CD4-positive, alpha-beta T cell treated with Interleukin-15 for 1 hour (primary cell): ENCODE measurements at regions not wholly inside any gene's neighbourhood (a gene's known extent, or its start where the extent isn't known, plus 50 kb on each side); places are given as distances from the start of the nearest gene placed in this dataset.
"Not testable (repeated sequence)": the region's sequence is repeated elsewhere in the genome, so short reads cannot be mapped to it uniquely, and the experiment has no call there.

Experiments used
- DNase-seq: peaks from one replicate; pipeline ENCODE4 v3.0.0-alpha.2; 2020

DNA sequence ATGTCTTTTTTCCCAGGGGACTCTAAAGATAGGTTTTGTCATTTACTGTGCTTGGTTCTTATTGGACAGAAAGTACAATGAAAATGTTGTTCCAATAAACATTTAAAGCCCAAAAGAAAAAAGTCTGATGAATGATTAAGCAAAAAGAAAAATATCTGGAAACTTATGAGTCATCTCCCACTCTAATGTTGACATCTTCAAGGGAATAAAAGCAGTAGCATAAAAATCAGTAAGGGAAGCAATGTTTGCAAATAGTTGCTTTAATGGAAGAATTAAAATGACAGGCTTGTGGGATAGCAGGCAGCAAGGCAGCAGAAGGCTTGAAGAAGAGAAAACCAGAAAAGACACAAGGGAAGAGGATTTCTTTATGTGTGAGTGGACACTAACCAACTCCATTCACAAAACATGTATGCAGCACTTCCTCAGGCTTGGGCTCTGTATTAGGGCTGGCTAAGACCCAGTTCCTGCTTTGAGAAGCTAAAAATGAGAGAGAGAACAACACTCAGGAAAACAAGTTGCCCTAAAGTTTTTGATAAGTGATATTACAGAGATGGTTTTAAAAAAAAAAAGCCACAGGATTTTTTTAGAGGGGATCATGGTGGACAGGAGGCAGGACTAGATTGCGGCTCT is 263.2 kb upstream of the NT5E start:
- no peak for DNase-seq

DNA sequence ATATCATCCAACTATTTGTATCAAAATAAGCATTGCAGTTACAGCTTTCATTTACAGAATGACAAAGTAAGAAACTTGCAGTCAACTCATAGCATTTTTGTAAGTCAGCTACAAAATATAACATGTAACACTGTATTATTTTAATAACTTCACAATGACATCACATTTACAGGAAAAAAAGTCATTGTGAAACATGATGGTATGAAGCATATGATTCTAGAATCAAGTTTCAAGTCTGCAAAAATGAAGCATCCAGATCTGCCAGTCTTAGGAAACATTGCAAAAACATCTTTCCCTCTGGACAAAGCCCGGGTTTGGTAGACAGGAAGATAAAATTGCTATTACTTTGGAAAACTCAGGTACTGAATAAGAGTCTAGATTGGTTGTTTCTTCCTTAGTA is 263.9 kb upstream of the NT5E start:
- no peak for DNase-seq

DNA sequence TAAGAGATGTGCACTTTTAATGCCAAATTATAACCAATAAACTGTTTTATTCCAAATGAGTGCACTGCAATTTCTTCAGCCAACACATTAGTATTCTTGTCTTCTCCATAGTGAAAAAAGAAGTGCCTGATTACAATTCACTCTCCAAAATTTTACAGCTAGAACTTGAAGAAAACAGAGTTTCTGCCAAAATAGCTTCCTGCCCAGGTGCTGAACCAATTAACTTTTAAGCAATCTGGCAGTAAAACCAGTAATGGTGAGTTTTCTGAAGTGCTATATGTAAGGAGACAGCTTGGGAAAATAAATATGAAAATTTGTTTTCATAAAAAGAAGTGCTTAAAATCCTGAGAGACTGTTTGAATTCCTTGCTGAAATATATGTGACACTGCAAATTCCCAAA is 266.0 kb upstream of the NT5E start:
- no peak for DNase-seq

DNA sequence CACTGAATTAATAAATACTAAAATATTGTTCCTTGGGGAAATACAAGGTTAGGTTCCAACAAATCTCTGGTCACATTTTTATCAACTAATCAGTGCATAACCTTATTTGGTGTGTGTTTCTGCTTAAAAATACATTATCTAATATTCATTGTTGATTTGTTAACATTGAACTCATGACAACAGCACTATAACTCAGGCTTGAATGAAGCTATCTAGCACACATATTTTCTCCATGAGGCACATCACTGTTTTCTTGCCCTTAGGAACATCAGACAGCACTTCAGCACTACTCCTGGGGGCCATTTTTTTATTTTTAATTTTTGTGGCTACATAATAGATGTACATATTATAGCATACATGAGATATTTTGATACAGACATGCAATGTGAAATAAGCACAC is 277.2 kb upstream of the NT5E start:
- no peak for DNase-seq

DNA sequence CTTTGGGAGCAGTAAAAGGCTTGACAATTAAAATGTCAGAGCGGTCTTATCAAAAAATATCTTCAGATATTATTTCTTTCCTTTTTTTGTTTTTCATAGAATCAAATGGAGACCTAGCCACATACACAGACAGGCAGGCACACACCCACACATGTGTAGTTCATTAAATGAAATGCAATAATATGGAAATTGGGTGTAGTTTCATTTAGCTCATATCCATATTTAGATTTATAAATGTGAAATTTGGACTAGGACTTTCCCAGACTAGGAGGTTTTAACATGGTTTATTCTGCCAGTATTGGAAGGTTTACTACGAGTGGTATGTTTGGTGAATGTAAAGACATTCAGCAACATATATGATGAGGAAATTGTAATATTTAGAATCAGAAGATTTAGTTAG is 277.7 kb upstream of the NT5E start:
- no peak for DNase-seq

DNA sequence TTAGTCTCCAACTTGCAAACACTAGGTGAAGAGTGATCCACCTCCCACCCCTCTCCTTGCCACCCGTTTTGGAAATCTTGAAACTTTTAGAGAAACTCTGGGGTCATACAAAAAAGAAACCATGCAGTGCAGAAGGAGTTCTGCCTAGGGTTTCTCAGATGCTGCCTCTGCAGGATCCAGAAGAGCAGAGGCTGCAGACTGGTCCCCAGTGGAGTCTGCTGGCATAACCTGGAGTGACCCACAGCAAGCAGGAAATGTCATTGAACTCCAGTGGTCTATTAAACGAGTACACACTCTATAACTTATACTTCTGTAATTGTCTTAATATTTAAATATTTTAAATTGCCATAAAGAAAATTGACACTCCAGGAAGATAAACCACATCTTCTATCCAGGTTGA is 280.7 kb upstream of the NT5E start:
- no peak for DNase-seq

DNA sequence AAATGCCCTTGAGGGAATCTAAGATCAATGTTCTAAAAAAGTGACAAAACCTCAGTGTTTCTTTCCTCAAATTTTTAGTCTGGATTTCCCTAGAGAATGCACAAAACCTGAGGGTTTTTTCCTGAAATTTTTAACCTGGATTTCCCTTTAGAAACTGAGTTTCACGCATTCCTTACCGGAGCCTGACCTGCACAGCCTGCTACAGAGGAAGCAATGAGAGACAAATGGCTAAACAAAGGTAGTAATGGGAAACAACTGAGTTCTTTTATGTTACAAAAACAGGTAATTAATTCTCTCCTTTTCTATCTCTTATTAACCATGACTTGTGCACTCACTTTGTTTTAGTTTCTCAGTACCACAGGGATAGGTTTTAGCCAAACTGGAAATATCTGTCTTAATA is 281.7 kb upstream of the NT5E start:
- no peak for DNase-seq

DNA sequence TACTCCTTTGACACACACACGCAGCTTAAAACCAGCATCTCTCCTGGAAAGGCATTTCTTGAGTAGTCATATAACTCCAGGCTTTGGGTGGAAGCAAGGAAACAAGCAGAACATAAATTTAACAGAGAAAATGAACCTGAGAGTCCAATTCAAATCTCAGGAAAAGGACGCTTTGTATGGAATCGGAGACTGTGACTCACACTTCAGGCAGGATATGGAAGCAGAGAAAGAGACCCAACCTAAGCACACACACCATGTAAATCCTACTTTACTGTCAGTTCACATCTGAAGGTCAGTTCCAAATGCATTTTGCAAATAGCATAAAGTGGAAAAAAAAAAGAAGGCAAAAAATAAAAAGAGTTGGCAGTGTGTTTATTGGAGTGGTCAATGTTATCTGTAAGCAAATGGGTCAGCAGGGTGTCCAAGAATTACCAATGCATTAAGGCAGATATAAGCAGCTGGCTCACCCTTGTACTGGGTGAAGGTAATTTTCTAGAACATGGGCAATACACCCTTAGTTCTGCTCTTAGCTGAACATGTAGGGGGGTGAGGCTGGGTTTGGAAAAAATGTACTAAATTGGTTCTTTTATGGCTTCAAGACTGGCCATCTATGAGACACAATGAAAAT is 283.7 kb upstream of the NT5E start:
- no peak for DNase-seq

DNA sequence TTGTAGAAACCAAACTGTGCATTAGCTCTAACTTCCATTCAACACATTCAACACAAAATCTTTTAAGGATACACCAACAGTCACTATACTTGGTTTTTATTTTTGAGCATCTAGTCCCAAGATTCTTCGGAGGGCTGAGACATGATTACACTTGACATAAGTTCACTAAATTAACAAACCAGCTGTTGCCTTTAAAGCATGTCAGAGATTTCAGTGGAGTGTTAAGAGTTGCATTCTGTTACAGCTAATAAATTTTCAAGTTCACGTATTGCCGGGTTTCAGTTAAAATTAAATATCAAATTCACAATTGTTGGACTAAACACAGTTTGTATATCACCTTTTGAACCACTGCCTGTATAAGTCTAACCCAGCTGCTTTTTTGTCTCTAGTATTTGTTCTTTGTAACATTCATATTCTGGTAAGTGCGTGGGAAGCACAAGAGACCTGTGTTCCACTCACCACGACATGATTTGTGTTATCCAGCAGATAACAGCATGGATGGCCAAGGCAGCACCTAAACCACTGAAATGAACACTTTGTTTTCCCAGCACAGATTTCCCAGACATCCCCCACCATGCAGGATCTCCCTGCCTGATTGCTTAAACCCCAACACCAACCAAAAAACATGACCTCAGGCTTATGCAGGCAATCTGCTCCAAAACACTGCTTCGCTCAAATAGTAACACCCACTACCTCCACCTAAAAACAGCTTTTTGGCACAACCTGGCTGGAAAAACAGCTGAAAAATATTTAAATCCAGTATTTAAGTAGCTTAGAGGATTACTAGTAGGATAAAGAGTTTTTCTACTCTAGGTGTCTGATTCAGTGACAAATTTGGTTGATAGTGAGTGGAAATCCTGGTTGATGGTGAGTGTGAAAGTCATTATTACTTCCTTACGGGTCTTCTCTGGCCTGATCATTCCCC is 286.5 kb upstream of the NT5E start:
- DNase-seq = no peak

DNA sequence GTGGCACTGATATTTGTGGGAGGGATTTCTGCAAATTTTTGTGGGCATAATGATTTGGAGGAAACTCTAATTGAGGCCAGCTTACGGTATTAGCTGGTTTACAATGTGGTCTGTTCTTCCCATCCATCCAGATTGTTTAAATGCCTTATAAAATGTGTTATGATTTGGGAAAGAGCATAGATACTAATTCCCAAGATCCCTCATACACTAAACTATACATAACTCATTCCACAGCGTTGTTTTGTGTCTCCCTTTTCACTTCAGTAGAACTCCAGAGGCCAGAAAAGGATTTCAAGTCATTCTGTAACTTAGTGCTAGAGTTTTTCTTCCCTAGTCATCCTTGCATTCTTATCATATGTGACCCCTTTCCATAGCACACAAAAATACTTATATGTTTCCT is 292.6 kb upstream of the NT5E start:
- no peak for DNase-seq

- no peak for DNase-seq
These were observed 306.2 kb upstream of the NT5E start for GRCh38 chr6:85143676-85144075.

DNA sequence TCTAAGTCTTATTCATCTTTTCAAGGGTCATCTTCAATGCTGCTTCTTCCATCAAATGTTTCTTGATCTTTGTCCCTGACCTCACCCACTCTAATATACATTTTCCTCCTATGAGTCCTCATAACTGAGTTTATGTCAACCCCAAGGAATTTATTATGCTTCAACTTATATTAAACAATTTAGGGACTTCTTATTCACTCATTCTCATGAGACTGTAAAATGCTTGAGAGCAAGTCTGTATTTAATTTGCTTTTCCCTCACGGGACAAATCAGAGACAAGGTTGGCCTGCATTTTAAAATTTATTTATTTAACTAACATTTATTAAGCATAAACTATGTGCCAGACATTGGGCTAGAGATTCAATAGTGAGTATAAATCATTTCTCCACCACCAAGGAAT is 312.0 kb upstream of the NT5E start:
- DNase-seq = no peak

GRCh38 chr6:85136310-85136709 is 313.6 kb upstream of the NT5E start:
- no peak for DNase-seq

DNA sequence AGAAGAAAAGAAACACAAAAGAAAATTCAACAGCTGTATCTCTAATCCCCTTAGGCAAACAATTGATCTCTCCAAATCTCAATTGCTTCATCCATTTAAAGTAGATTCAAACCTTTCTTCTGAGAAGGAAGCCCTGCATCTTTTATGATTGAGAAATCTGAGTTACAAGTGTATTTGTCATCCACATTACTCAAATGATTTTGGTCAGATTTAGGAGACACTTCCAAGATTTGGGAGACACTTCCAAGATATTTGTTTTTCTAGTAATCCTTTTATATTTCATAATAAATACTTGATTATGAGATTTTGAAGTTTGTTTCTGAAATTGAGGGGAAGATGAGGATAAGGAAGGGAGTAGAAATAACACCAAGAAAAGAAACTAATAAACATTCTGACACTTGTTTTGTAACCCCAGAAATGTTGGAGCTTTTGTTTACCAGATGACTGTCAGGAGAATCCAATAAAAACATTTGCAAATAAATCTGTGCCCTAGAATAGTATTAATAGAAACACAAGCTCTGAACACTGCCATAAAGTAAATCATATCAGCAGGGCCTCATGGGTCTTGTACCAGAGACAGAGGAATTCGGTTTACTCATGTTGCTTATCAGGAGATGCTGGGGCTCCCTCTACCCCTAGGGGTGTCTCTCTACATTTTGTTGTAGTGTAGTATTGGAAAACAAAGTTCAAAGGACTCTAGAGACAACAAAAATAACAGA is 314.3 kb upstream of the NT5E start:
- DNase-seq = no peak

DNA sequence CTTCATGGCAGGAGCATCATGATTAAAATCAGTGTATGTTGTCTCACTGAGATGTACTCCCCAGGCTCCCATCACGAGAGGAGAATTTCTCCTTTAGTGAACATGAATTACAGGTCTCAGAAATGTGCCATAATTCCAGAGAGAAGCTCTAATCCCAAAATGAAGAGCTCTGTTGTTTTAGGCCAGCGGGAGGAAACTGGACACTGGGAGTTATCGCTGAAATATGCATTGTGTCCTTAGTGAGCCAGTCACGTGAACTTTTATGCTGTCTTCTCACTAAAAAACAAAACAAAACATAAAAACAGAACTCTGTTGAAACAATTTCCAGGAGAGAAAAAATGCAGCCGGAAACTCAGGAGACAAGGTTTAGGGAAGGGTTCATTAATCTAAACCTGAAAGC is 315.7 kb upstream of the NT5E start:
- no peak for DNase-seq

GRCh38 chr6:85132091-85132490 is 317.8 kb upstream of the NT5E start:
- no peak for DNase-seq

DNA sequence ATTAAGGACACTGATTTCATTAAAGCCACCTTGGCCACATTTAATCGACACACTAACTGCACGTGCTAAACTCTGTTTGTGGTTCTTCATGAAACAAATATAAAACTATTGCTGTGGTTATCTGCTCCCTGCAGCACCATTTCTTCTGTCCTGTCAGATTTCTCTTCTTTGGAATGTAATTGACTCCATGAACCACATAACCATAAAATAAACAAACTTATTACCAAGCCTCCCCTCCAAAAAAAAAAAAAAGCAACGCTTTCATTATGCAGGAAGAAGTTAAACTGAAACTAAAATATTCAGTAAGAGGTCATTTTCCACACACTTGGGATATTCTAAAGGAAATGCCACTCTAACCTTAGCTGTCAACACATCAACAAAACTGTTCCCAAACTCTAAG is 319.1 kb upstream of the NT5E start:
- DNase-seq = no peak

- no peak for DNase-seq
These were observed 320.0 kb upstream of the NT5E start for GRCh38 chr6:85129881-85130280.

DNA sequence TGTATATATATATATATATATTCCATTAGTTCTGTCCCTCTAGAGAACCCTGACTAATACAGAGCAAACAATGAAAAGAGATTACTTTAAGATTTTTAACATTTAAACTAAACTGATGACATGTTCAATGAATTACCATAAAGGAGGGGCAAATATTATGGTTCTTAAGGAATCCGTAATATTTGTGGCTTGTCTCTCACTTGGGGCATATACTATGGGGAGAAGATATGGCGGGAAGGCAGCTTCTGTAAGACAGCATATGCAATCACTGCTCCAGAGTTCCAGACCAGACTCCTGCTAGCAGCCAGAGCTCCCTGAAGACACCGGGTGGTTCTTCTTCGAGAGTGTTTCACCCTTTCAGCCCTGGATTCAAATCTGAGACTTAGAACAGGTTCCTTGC is 321.1 kb upstream of the NT5E start:
- no peak for DNase-seq

DNA sequence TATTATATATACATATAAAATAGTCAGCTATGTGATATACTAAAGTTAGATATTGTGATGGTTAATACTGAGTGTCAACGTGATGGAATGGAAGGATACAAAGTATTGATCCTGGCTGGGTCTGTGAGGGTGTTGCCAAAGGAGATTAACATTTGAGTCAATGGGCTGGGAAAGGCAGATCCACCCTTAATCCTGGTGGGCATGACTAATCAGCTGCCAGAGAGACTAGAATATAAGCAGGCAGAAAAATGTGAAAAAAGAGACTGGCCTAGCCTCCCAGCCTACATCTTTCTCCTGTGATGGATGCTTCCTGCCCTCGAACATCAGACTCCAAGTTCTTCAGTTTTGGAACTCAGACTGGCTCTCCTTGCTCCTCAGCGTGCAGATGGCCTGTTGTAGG is 321.6 kb upstream of the NT5E start:
- DNase-seq = not testable (repeated sequence)

- no peak for DNase-seq
These were observed 322.1 kb upstream of the NT5E start for GRCh38 chr6:85127696-85128243.

DNA sequence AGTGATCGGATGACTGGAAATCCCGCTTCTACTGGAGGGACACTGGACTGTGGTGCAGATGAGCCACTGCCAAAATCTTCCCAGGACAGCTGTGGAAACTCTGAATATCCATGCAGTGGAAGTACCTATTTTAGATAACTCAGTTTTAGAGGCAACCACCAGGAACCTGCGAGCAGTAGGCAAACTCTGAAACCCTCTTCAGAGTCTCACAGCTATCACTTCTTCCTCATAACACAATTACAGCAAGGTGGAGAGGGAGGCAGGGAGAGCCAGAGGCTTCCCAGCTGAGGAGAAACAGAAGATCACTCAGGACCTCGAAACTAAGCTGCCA is 322.8 kb upstream of the NT5E start:
- DNase-seq = no peak

GRCh38 chr6:85126485-85127167 is 323.3 kb upstream of the NT5E start:
- no peak for DNase-seq
